HFFc6 (cell line): ENCODE measurements at regions not wholly inside any gene's neighbourhood (a gene's known extent, or its start where the extent isn't known, plus 50 kb on each side); places are given as distances from the start of the nearest gene placed in this dataset.

ENCODE experiments used
- DNase-seq: peaks from one replicate; pipeline ENCODE4 v3.0.0-alpha.2; 2018
- H3K27ac Mint-ChIP-seq: 2 replicates; pipeline ENCODE4 v1.8.0; 2020; ENCODE audit warnings: mild to moderate bottlenecking, mixed read lengths
- H3K27me3 Mint-ChIP-seq: 2 replicates; pipeline ENCODE4 v1.8.0; 2021; ENCODE audit warnings: mild to moderate bottlenecking, moderate library complexity, mixed read lengths; ENCODE audit not compliant: insufficient read depth
- H3K36me3 Mint-ChIP-seq: 2 replicates; pipeline ENCODE4 v1.8.0; 2021; ENCODE audit warnings: low read depth, mixed read lengths
- H3K4me1 Mint-ChIP-seq: 2 replicates; pipeline ENCODE4 v1.8.0; 2020; ENCODE audit warnings: low read depth, mixed read lengths
- H3K4me3 Mint-ChIP-seq: 2 replicates; pipeline ENCODE4 v1.8.0; 2020; ENCODE audit warnings: mild to moderate bottlenecking, moderate library complexity, mixed read lengths
- H3K9me3 Mint-ChIP-seq: 2 replicates; pipeline ENCODE4 v1.8.0; 2020; ENCODE audit warnings: mild to moderate bottlenecking, mixed read lengths
- TF ChIP-seq, protein P1 (sequence below): fragments of 200-600 bp; sonication (generic); IDR thresholded peaks from 2 replicates; pipeline ENCODE4 v1.5.0; 2021; ENCODE audit warnings: antibody characterized with exemption, mild to moderate bottlenecking

DNA sequence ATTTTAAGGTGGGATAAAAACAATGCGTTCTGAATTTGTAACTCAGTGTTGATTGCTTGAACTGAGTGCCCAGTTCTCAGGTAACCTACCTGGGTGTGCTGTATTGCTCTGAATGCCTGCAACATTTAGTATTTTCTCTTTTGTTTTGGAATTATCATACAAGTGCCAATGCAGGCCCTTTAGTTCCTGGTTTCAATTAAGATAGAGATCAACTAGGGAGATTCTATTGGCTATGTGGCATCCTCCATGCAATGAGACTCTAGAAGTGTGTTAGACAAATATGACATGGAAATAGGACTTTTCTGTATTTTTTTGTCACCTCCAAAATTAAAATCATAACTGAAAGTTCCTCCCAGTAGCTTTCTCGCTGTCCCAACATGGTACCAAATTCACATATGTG, 438.7 kb upstream of the IGFBP7 start:
- H3K9me3 Mint-ChIP-seq, result 0 out of 2 replicates have a peak, but pooled peaks cover 4% of the 10 kb centered on the region
- H3K4me1 Mint-ChIP-seq, result no peaks in the 10 kb centered on the region
- no peaks in the 10 kb centered on the region for H3K27me3 Mint-ChIP-seq
- H3K4me3 Mint-ChIP-seq, result no peak overlapping the region
- no peaks in the 10 kb centered on the region for H3K36me3 Mint-ChIP-seq
- H3K27ac Mint-ChIP-seq, result no peak overlapping the region
- DNase-seq, result no peak
- TF ChIP-seq, protein P1, sequence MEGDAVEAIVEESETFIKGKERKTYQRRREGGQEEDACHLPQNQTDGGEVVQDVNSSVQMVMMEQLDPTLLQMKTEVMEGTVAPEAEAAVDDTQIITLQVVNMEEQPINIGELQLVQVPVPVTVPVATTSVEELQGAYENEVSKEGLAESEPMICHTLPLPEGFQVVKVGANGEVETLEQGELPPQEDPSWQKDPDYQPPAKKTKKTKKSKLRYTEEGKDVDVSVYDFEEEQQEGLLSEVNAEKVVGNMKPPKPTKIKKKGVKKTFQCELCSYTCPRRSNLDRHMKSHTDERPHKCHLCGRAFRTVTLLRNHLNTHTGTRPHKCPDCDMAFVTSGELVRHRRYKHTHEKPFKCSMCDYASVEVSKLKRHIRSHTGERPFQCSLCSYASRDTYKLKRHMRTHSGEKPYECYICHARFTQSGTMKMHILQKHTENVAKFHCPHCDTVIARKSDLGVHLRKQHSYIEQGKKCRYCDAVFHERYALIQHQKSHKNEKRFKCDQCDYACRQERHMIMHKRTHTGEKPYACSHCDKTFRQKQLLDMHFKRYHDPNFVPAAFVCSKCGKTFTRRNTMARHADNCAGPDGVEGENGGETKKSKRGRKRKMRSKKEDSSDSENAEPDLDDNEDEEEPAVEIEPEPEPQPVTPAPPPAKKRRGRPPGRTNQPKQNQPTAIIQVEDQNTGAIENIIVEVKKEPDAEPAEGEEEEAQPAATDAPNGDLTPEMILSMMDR, result no peak

DNA sequence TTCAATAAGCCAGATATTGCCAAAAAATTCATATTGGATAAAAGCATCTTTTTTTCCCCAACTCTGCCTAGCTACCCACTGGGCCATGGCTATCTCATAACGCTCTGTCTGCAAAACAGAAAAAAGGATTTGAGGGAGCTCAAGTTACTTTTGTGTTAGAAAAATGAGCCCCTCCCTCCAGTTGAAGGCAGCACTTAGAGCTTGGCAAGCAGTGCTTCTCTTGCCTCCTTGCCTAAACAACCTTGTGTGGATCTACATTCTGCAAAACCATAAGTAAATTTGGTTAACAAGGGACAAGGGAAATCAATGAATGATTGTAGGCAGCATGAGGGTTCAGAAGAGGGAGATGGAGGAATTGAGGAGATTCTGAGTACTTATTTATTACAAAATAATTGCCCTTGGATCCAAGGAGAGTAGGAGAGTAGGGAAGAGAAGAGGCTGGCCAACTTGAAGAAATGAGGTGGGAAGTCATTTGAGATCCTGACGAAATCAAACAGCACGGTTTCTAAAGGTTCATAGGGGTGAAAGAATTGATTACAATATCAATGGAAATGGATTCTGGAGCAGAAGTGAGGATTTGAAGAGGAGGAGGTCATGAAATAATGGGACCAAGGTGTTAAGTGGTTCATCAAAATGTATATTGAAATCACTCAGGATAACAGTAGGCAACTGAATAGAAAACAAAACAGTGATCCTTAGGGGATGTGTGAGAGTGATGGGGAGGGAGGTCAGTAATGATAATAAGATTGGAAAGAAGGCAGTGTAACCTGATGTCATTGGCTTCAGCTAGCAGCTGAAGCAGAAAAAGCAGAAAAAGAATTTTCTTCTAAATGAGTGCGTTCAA, 434.8 kb upstream of the IGFBP7 start:
- no peaks in the 10 kb centered on the region for H3K4me1 Mint-ChIP-seq
- no peak overlapping the region for H3K4me3 Mint-ChIP-seq
- H3K27ac Mint-ChIP-seq, result no peak overlapping the region
- no peaks in the 10 kb centered on the region for H3K9me3 Mint-ChIP-seq
- H3K36me3 Mint-ChIP-seq, result no peaks in the 10 kb centered on the region
- TF ChIP-seq, protein P1, result no peak
- no peak for DNase-seq
- H3K27me3 Mint-ChIP-seq, result no peaks in the 10 kb centered on the region

DNA sequence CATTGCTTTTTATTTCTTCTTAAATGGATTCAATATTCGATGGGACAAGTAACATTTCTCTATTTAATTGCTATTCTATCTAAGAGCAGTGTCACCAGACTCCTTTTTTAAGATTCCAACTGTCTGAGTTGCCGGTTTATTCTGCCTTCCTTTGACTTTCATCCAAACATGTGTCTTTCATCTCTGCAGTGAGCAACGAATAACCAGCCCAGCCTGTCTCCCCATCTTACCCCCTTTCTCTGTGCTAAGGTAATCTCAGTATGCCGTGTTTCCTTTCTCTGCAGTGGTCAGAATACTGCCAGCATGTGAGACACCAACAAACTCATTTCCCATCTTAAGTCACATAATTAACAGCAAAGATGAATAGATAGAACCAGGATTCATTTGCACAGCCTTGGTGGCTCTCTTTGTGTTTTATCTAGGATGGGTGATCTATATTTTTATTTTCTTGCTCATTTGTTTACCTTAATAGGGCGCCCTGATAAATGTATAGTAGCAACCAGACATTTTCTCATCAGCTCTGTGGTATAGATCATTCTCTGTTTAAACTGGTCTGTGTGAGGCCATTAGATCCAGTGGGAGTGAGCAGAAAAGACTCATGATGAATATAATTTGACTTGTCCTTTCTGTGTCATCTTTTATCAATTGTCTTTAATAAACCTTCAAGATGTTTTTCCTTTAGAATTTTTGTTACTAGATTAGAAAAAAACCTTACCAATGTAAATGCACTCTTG, 394.8 kb upstream of the IGFBP7 start:
- H3K4me1 Mint-ChIP-seq, result no peaks in the 10 kb centered on the region
- TF ChIP-seq, protein P1, result no peak
- H3K9me3 Mint-ChIP-seq, result peaks cover under 1% of the 10 kb centered on the region; the same call in 1 of the 2 replicates
- no peaks in the 10 kb centered on the region for H3K27me3 Mint-ChIP-seq
- H3K4me3 Mint-ChIP-seq, result no peak overlapping the region
- no peak for DNase-seq
- H3K27ac Mint-ChIP-seq, result no peak overlapping the region
- H3K36me3 Mint-ChIP-seq, result no peaks in the 10 kb centered on the region

DNA sequence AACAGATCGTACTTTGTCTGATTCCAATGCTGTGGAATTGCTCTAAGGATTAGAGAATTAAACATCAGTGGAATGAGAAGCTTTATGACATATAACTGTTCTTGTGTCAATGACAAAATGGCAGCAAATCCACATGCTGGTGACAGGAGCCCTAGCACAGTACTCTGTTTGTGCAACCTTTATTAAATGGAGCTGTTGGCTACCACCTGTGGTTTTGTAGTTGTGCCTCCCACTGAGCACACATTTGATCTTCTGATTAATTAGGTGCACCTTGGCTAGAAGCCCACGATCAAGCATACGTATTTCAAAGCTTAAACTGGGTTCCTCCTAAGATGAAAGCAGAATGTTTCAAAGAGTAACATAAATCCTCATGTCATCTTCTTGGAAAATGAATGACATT, 394.0 kb upstream of the IGFBP7 start:
- no peak for DNase-seq
- Mint-ChIP-seq H3K36me3 (no peaks in the 10 kb centered on the region), H3K9me3 (peaks cover 5% of the 10 kb centered on the region; the same call in 1 of the 2 replicates), H3K27me3 (no peaks in the 10 kb centered on the region), H3K4me3 (no peak overlapping the region), H3K27ac (no peak overlapping the region), H3K4me1 (no peaks in the 10 kb centered on the region)
- TF ChIP-seq, protein P1, result no peak

DNA sequence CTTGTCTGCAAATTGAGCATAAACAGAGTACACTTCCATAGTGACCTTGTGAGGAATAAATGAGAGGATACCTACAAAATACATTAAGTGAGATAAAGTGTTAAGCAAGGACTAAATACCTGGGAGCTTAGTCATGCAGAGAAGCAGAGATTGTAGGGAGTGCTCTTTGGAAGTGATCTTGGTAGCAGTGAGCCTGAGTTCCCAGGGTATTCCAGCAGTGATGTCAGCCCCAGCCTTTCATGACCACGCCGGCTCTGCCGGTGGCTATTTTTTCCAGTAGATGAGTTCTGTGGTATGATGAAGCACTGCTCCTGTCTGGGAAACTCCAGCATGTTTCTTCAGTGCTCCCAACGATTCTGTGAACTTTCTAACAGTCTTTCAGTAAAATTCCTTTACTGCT, 391.5 kb upstream of the IGFBP7 start:
- Mint-ChIP-seq H3K4me1 (no peaks in the 10 kb centered on the region), H3K27me3 (no peaks in the 10 kb centered on the region), H3K27ac (no peak overlapping the region), H3K4me3 (no peak overlapping the region), H3K36me3 (no peaks in the 10 kb centered on the region), H3K9me3 (peaks cover 5% of the 10 kb centered on the region; the same call in 1 of the 2 replicates)
- no peak for DNase-seq
- TF ChIP-seq, protein P1, result no peak
